Middle frontal gyrus (tissue), 1 donor: ENCODE measurements at regions not wholly inside any gene's neighbourhood (a gene's known extent, or its start where the extent isn't known, plus 50 kb on each side); places are given as distances from the start of the nearest gene placed in this dataset.

ENCODE experiments used
- DNase-seq: peaks from one replicate; pipeline ENCODE4 v3.0.0-alpha.2; 2015; ENCODE audit warnings: low spot score; ENCODE audit errors: extremely low spot score

- no peak for DNase-seq
Observed at GRCh38 chr1:157292809-157293564, 154.8 kb upstream of the ETV3 start.

- no peak for DNase-seq
Observed at GRCh38 chr1:157292302-157292701, 154.1 kb upstream of the ETV3 start.

- DNase-seq, result no peak
Observed at GRCh38 chr1:157291083-157291482, 152.9 kb upstream of the ETV3 start.

GRCh38 chr1:157289424-157290105 lies 151.4 kb upstream of the ETV3 start:
- DNase-seq, result no peak

DNA sequence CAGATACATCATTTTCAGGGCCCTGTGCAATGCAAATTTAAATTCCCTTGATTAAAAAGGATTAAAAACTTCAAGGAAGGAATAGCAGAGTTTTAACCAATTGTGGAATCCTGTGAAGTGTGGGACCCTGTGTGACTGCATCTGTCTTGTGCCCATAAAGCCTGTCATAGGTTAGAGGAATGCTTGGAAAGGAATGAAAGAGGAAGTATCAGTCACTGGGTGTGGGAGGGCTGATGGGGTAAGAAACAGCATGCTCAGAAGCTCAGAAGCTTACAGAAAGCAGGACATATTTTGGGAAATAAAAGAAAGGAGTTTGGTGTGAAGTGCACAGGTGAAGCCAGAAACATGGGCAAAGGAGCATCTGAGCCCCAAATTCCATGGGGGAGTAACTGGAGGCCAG lies 150.8 kb upstream of the ETV3 start:
- DNase-seq, result no peak

GRCh38 chr1:157288492-157288891 lies 150.3 kb upstream of the ETV3 start:
- no peak for DNase-seq

- no peak for DNase-seq
Observed at GRCh38 chr1:157288006-157288405, 149.8 kb upstream of the ETV3 start.

DNA sequence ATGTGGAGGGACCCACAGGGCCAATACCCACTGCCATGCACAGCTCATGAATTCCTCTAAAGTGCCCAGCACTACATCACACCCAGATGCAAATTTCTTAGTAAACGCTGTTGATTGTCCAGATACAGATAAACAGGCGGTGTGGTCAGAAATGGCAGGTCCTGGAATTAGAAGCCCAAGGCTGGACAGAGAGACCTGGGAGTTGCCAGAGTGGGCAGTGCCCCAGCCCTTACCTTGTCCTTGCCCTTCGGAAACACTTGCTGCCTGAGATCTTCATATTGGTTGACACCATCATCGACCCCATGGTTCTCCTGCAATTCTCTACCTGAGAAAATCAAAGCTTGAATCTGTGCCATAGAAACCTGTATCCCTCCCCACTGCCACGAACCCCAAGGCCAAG lies 149.3 kb upstream of the ETV3 start:
- DNase-seq, result no peak

DNA sequence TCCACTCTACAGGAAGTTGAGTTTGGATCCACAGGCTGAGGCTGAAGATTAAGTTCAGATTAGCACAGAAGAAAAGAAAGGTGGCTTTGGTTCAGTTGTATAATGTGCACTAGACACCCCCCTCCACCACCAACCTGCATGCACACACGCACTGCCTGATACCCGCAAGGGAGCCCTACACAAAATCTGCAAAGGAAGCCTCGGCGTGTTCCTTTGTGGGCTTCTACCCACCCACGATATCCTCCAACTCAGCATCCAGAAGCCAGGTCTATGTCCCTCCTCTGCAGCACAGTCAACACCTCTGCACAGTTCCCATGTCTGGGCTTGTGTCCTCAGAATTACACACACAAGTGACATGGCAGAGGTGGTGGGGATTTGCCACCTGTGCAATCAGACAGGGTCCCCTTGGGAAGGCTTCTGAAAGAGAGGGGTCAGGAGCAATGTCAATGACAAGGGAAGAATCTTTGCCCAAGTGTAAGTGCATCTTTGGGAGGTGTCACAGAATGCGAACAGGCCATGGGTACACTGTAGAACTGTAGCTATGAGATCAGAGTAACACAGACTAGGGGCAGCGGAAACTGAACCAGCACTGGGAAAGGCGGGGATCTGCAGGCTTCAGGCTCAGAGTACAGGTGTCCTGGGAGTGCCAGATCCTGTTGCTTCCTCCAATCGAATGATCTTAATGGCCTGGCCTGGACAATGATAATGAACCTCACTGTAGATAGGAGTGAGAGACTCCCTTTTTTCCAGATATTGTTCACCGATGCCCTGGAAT lies 148.6 kb upstream of the ETV3 start:
- DNase-seq, result no peak

DNA sequence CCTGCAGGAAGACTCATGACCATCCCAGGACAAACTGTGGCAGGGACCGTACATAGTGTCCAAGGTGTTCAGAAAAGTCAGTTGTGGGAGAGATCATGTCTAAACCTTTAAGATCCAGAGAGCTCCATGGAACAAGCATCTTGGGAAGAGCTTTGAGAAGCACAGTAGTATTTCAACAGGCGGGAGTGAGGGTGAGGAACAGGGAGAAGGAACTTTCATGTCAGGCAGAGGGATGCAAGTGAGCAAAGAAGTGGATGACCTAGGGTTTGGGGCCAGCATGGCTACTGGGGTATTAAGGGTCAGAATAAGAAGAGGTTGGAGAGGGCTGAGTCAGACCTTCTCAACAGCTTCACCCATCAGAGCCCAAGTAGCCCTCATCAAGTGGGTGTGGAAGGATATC lies 147.9 kb upstream of the ETV3 start:
- DNase-seq, result no peak

GRCh38 chr1:157284451-157284850 lies 146.3 kb upstream of the ETV3 start:
- no peak for DNase-seq

DNA sequence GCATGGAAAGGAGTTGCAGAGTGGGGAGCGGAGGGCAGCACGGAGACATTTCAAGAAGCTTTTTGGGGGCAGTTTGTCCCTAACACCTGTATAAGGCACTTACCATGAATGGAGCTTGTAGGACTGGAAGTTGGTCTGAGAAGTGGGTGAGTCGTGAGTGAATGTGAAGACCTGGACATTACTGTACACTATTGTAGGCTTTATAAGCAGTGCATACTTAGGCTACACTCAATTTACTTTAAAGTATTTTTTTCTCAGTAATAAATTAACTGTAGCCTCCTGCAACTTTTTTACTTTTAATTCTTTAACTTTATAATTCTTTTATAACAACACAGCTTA lies 141.6 kb upstream of the ETV3 start:
- no peak for DNase-seq

- no peak for DNase-seq
Observed at GRCh38 chr1:157279138-157279801, 141.1 kb upstream of the ETV3 start.

DNA sequence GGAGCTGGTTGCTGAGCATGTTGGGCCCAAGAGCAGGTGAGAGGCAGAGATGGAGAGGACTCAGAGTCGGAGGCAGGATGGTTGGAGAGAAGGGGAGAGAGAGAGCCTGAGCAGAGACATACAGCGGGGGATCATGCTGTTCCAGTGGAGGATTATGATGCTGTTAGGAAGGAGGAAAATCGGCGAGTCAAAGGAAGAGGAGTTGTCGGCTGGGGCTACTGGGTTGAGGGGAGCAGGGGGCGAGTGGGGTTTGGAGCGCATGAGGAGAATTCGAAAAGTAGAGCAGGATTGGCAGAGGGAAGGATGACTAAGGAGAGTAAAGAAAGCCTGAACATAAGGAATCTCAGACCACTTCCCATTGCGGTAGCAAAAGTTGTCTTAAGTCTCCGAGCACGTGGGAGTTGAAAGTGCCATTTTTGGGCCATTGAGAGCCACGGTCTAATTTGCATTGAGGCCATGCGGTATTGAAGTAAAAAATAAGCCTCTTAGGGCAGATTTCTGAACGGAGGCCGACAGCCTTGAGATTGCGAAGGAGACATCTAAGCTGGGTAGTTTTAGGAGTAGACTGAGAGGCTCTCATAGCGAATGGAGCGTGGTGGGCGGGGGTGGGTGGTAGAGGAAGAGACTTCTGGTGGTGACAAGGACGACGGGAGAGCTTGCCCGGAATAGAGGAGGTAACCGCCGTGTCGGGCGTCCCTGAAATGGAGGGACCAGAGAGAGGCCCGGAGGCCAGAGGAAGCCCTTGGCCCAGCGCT lies 140.4 kb upstream of the ETV3 start:
- DNase-seq, result no peak

DNA sequence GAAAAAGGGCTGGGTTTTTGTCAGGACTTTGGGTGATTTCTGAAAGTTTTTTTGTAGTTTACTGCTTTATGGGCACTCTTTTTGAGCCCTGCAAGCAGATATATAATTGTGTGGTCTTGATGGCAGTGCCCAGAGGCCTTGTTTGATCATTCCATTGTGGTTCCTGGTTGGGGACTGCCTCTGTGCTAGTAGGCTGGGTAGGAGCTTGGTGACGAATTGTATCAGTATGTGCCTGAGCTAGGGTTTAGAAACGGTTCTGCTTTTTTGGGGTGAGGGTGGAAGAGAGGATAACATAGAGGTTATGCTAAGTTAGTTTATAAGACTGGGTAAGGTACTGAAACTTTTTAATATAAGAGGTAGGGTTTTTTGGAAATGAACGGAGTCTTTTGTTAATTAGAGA lies 139.7 kb upstream of the ETV3 start:
- DNase-seq, result no peak

DNA sequence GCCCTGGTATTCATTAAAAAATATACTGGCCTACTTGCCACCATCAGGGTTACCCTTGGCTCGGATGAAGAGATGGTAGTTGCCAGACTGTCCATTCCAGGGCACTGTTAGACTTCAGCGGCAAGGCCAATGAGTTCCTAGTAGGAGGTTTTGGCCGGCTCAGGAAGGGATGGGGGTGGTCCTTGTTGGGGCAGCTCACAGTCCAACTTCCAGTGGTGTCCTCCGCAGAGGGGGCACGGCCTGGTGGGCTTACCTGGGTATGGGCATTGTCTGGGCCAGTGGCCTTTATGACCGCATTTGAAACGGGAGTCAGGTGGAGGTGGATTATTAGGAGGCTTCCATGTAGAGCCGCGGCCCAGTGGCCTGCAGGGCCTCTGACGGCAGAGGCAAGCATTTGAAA lies 139.1 kb upstream of the ETV3 start:
- DNase-seq, result no peak

DNA sequence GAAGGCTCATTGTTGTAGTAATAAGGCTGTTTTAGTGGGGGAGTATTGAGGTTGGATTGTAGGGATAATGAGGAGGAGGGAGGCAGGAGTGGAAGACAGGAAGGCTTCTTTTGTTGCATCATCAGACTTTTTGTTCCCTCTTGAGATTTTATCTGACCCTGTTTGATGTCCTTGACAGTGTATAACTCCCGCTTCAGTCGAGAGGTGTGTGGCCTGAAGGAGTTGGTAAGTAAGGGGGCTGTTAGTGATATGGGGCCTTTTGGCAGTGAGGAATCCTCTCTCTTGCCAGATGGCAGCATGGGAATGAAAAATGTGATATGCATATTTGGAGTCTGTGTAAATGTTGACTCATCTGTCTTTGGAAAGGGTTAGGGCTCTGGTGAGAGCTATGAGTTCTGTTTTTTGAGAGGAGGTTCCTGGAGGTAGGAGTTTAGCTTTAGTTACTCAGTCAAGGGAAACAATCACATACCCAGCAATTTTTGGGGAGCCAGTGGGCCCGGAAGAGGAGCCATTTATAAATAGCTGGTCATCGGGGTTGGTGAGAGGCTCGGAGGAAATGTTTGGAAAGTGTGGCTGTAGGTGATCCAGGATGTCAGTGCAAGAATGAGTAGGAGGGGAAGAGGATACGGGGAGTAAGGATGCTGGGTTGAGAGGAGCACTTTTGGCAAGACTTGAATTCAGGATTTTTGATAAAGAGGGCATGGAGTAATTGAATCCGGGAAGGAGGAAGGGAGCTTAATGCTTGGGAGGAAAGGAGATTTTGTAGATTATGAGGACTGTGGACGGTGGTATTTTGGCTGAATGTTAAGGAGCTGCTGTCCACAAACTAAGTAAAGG lies 136.7 kb upstream of the ETV3 start:
- DNase-seq, result no peak

- DNase-seq, result no peak
Observed at GRCh38 chr1:157272729-157273524, 134.7 kb upstream of the ETV3 start.

GRCh38 chr1:157272264-157272663 lies 134.1 kb upstream of the ETV3 start:
- no peak for DNase-seq
